ENCODE measurements at regions not wholly inside any gene's neighbourhood (a gene's known extent, or its start where the extent isn't known, plus 50 kb on each side); places are given as distances from the start of the nearest gene placed in this dataset.

DNA sequence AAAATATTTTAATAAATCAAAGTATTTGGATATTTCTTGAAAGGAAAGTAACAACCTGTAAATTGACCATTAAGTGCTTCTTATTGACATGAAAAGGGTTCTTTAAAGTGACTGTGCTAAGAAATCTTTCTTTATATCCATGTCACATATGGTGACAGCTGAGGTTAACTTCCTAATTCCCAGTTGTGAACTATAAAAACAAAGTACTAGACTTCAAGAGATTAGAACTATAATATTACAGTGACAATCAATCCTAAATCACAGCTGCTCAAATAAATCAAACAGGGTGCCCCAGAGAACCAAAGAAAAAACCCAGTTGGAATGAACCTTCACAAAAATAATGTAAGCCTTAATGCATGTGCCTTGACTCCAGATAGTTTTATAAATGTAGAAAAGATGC lies 332.6 kb upstream of the PDE4D start:
- H3K36me3 ChIP-seq (ENCODE audit: insufficient read depth, low read length): no peaks in the 10 kb centered on the region
- H3K9me3 ChIP-seq (ENCODE audit: insufficient read depth, low read depth, low read length): no peaks in the 10 kb centered on the region
- no peak overlapping the region for H3K9ac ChIP-seq (ENCODE audit: low read depth, low read length, poor library complexity, severe bottlenecking)
- H4K20me1 ChIP-seq (ENCODE audit: insufficient read depth, low read length, poor library complexity, severe bottlenecking): no peaks in the 10 kb centered on the region
- H3K4me1 ChIP-seq (ENCODE audit: insufficient read depth, low read length, poor library complexity, severe bottlenecking): no peaks in the 10 kb centered on the region
- TF ChIP-seq, protein P1, sequence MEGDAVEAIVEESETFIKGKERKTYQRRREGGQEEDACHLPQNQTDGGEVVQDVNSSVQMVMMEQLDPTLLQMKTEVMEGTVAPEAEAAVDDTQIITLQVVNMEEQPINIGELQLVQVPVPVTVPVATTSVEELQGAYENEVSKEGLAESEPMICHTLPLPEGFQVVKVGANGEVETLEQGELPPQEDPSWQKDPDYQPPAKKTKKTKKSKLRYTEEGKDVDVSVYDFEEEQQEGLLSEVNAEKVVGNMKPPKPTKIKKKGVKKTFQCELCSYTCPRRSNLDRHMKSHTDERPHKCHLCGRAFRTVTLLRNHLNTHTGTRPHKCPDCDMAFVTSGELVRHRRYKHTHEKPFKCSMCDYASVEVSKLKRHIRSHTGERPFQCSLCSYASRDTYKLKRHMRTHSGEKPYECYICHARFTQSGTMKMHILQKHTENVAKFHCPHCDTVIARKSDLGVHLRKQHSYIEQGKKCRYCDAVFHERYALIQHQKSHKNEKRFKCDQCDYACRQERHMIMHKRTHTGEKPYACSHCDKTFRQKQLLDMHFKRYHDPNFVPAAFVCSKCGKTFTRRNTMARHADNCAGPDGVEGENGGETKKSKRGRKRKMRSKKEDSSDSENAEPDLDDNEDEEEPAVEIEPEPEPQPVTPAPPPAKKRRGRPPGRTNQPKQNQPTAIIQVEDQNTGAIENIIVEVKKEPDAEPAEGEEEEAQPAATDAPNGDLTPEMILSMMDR (conservative IDR thresholded peaks at IDR 0.05; ENCODE audit: low read length): no peak
- no peak for TF ChIP-seq EZH2phosphoT487 (IDR thresholded peaks at IDR 0.05; ENCODE audit: borderline replicate concordance)
- no peaks in the 10 kb centered on the region for H3K27me3 ChIP-seq (ENCODE audit: insufficient read depth, low read length, poor library complexity, severe bottlenecking)
- no peaks in the 10 kb centered on the region for H3K9me2 ChIP-seq (replicated peaks; ENCODE audit: low read depth, low read length)
- H3K4me3 ChIP-seq (ENCODE audit: low read length, poor library complexity, severe bottlenecking): no peak overlapping the region
- H3K79me2 ChIP-seq (ENCODE audit: insufficient read depth, low read length): no peaks in the 10 kb centered on the region
- no peak overlapping the region for H2AFZ ChIP-seq (ENCODE audit: low read length)
- H3F3A ChIP-seq (ENCODE audit: low read depth): no peaks in the 10 kb centered on the region
- H3K4me2 ChIP-seq (ENCODE audit: low read depth, low read length, poor library complexity, severe bottlenecking): no peak overlapping the region

DNA sequence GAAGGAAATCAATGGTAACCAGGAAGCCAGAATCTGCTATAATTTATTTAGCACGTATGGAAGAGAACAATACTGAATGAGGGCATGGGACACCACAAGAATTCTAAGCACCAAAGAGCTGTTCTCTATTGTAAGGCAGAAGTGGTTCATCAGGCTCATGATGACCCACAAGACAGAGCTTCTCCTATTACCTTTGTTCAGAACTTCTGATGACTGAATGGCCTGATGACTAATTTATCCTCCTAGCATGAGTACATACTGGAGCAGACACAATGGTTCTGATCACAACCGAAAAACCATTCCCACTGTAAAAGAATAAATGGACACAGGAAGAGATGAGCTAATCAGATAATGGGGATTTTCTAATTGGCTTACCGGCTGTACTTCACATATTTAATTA lies 329.8 kb upstream of the PDE4D start:
- Histone ChIP-seq H3K4me1 (ENCODE audit: insufficient read depth, low read length, poor library complexity, severe bottlenecking) (no peaks in the 10 kb centered on the region), H3F3A (ENCODE audit: low read depth) (no peaks in the 10 kb centered on the region), H3K9me2 (replicated peaks; ENCODE audit: low read depth, low read length) (no peaks in the 10 kb centered on the region), H3K36me3 (ENCODE audit: insufficient read depth, low read length) (no peaks in the 10 kb centered on the region), H3K4me2 (ENCODE audit: low read depth, low read length, poor library complexity, severe bottlenecking) (no peak overlapping the region), H4K20me1 (ENCODE audit: insufficient read depth, low read length, poor library complexity, severe bottlenecking) (no peaks in the 10 kb centered on the region), H3K79me2 (ENCODE audit: insufficient read depth, low read length) (no peaks in the 10 kb centered on the region), H3K9ac (ENCODE audit: low read depth, low read length, poor library complexity, severe bottlenecking) (no peak overlapping the region), H3K27me3 (ENCODE audit: insufficient read depth, low read length, poor library complexity, severe bottlenecking) (no peaks in the 10 kb centered on the region), H3K4me3 (ENCODE audit: low read length, poor library complexity, severe bottlenecking) (no peak overlapping the region), H3K9me3 (ENCODE audit: insufficient read depth, low read depth, low read length) (no peaks in the 10 kb centered on the region), H2AFZ (ENCODE audit: low read length) (no peak overlapping the region)
- TF ChIP-seq EZH2phosphoT487 (IDR thresholded peaks at IDR 0.05; ENCODE audit: borderline replicate concordance): no peak

DNA sequence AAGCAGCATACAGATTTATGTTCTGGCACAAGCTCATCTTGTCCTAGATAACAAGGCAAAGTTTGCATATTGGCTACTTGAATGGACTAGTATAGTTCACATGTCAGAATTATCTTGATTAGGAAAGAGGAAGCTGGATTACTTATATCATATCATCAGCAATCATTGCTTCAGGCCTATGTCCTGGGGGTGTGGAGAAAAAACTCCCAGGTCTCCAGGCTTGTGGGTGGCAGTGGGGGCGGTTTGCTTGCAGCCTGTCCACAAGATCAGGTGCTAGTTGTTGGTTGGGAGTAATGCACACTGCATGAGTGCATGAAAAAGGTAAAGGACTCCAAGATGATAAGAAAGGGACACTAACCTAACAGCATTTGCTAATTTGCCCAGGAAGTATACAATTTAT lies 326.4 kb upstream of the PDE4D start:
- Histone ChIP-seq H3K36me3 (ENCODE audit: insufficient read depth, low read length) (no peaks in the 10 kb centered on the region), H3K4me1 (ENCODE audit: insufficient read depth, low read length, poor library complexity, severe bottlenecking) (no peaks in the 10 kb centered on the region), H3K9me2 (replicated peaks; ENCODE audit: low read depth, low read length) (no peaks in the 10 kb centered on the region), H4K20me1 (ENCODE audit: insufficient read depth, low read length, poor library complexity, severe bottlenecking) (no peaks in the 10 kb centered on the region), H3K9me3 (ENCODE audit: insufficient read depth, low read depth, low read length) (no peaks in the 10 kb centered on the region), H3K79me2 (ENCODE audit: insufficient read depth, low read length) (no peaks in the 10 kb centered on the region), H3F3A (ENCODE audit: low read depth) (no peaks in the 10 kb centered on the region), H3K27me3 (ENCODE audit: insufficient read depth, low read length, poor library complexity, severe bottlenecking) (no peaks in the 10 kb centered on the region), H3K9ac (ENCODE audit: low read depth, low read length, poor library complexity, severe bottlenecking) (no peak overlapping the region), H3K4me2 (ENCODE audit: low read depth, low read length, poor library complexity, severe bottlenecking) (no peak overlapping the region), H3K4me3 (ENCODE audit: low read length, poor library complexity, severe bottlenecking) (no peak overlapping the region), H2AFZ (ENCODE audit: low read length) (no peak overlapping the region)
- no peak for TF ChIP-seq EZH2phosphoT487 (IDR thresholded peaks at IDR 0.05; ENCODE audit: borderline replicate concordance)
- TF ChIP-seq, protein P1 (conservative IDR thresholded peaks at IDR 0.05; ENCODE audit: low read length): no peak

DNA sequence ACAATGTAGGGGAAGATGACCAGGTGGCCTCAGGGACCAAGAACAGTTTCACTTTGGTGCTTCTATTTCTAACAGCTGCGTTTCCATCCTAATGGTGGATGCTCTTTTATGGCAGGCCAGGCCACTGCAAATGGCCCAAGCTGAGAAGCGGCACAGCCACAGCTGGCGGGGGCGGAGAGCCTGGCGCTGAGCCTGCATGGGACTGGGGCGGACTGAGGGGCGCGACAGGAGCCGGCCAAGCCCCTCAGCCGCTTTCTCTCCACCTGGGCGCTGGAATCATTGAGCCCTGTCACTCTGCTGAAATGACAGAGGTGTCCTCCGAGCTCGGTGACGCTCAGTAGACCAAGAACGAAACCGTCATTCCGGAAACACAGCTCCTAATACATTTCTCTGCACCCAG lies 317.3 kb upstream of the PDE4D start:
- no peak overlapping the region for H3K9ac ChIP-seq (ENCODE audit: low read depth, low read length, poor library complexity, severe bottlenecking)
- H3F3A ChIP-seq (ENCODE audit: low read depth): no peaks in the 10 kb centered on the region
- no peaks in the 10 kb centered on the region for H3K36me3 ChIP-seq (ENCODE audit: insufficient read depth, low read length)
- TF ChIP-seq EZH2phosphoT487 (IDR thresholded peaks at IDR 0.05; ENCODE audit: borderline replicate concordance): no peak
- TF ChIP-seq, protein P1 (conservative IDR thresholded peaks at IDR 0.05; ENCODE audit: low read length): no peak
- no peaks in the 10 kb centered on the region for H3K9me2 ChIP-seq (replicated peaks; ENCODE audit: low read depth, low read length)
- H3K4me3 ChIP-seq (ENCODE audit: low read length, poor library complexity, severe bottlenecking): no peak overlapping the region
- no peaks in the 10 kb centered on the region for H3K79me2 ChIP-seq (ENCODE audit: insufficient read depth, low read length)
- H4K20me1 ChIP-seq (ENCODE audit: insufficient read depth, low read length, poor library complexity, severe bottlenecking): no peaks in the 10 kb centered on the region
- H3K27me3 ChIP-seq (ENCODE audit: insufficient read depth, low read length, poor library complexity, severe bottlenecking): no peaks in the 10 kb centered on the region
- no peaks in the 10 kb centered on the region for H3K9me3 ChIP-seq (ENCODE audit: insufficient read depth, low read depth, low read length)
- no peaks in the 10 kb centered on the region for H3K4me1 ChIP-seq (ENCODE audit: insufficient read depth, low read length, poor library complexity, severe bottlenecking)
- no peak overlapping the region for H3K4me2 ChIP-seq (ENCODE audit: low read depth, low read length, poor library complexity, severe bottlenecking)
- no peak overlapping the region for H2AFZ ChIP-seq (ENCODE audit: low read length)

Data from Loucy (cell line).